ENCODE measurements at regions not wholly inside any gene's neighbourhood (a gene's known extent, or its start where the extent isn't known, plus 50 kb on each side); places are given as distances from the start of the nearest gene placed in this dataset.

DNA sequence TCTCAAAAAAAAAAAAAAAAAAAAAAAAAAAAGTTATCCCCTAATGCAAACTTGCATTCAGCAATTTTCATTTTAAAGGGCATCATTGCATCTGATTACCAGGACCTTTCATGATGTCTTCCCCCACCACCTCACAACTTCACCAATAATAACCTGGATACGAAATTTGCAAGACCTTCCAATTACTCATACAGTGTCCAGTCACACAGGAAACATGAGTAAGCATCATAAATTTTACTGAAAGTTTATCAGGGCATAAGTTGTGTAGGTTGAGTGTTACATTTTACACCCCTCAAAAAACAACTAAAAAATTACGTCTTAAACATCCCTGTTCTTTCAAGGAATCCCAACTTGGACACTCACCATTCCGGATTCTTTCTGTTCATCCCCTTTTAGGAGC is 79.1 kb upstream of the ANKEF1 start:
- TF ChIP-seq CTCF (IDR thresholded peaks at IDR 0.05) (no peak), POLR2A (IDR thresholded peaks at IDR 0.05; ENCODE audit: low read depth) (no peak)

Measured in esophagus muscularis mucosa (tissue), 3 donors.